ENCODE measurements at regions not wholly inside any gene's neighbourhood (a gene's known extent, or its start where the extent isn't known, plus 50 kb on each side); places are given as distances from the start of the nearest gene placed in this dataset.
"Not testable (repeated sequence)": the region's sequence is repeated elsewhere in the genome, so short reads cannot be mapped to it uniquely, and the experiment has no call there.

- DNase-seq (ENCODE audit: low spot score): peak; percentile 39
These were observed 411.1 kb downstream of the ACTL7B start for GRCh38 chr9:108444400-108445358.

- DNase-seq (ENCODE audit: low spot score): no peak
These were observed 412.0 kb downstream of the ACTL7B start for GRCh38 chr9:108443741-108444140.

- no peak for DNase-seq (ENCODE audit: low spot score)
These were observed 412.7 kb downstream of the ACTL7B start for GRCh38 chr9:108443019-108443633.

GRCh38 chr9:108442627-108443018 lies 413.2 kb downstream of the ACTL7B start:
- DNase-seq (ENCODE audit: low spot score): no peak

GRCh38 chr9:108441726-108442125 lies 414.1 kb downstream of the ACTL7B start:
- no peak for DNase-seq (ENCODE audit: low spot score)

GRCh38 chr9:108441251-108441650 lies 414.5 kb downstream of the ACTL7B start:
- no peak for DNase-seq (ENCODE audit: low spot score)

- no peak for DNase-seq (ENCODE audit: low spot score)
These were observed 415.8 kb downstream of the ACTL7B start for GRCh38 chr9:108439947-108440346.

GRCh38 chr9:108437656-108438055 lies 418.1 kb downstream of the ACTL7B start:
- DNase-seq (ENCODE audit: low spot score): no peak

- DNase-seq (ENCODE audit: low spot score): no peak
These were observed 419.3 kb downstream of the ACTL7B start for GRCh38 chr9:108436448-108436847.

GRCh38 chr9:108434502-108434901 lies 421.3 kb downstream of the ACTL7B start:
- no peak for DNase-seq (ENCODE audit: low spot score)

- no peak for DNase-seq (ENCODE audit: low spot score)
These were observed 421.8 kb downstream of the ACTL7B start for GRCh38 chr9:108434036-108434435.

GRCh38 chr9:108430655-108431054 lies 425.1 kb downstream of the ACTL7B start:
- DNase-seq (ENCODE audit: low spot score): no peak

GRCh38 chr9:108427751-108428150 lies 428.0 kb downstream of the ACTL7B start:
- no peak for DNase-seq (ENCODE audit: low spot score)

- not testable (repeated sequence) for DNase-seq (ENCODE audit: low spot score)
These were observed 429.3 kb downstream of the ACTL7B start for GRCh38 chr9:108426421-108426940.

GRCh38 chr9:108423433-108423832 lies 432.4 kb downstream of the ACTL7B start:
- no peak for DNase-seq (ENCODE audit: low spot score)

- no peak for DNase-seq (ENCODE audit: low spot score)
These were observed 436.4 kb downstream of the ACTL7B start for GRCh38 chr9:108419379-108419778.

GRCh38 chr9:108417726-108418125 lies 438.1 kb downstream of the ACTL7B start:
- DNase-seq (ENCODE audit: low spot score): no peak

GRCh38 chr9:108417312-108417711 lies 438.5 kb downstream of the ACTL7B start:
- no peak for DNase-seq (ENCODE audit: low spot score)

- DNase-seq (ENCODE audit: low spot score): no peak
These were observed 439.5 kb downstream of the ACTL7B start for GRCh38 chr9:108416324-108416723.

- DNase-seq (ENCODE audit: low spot score): no peak
These were observed 442.0 kb downstream of the ACTL7B start for GRCh38 chr9:108413809-108414208.

- DNase-seq (ENCODE audit: low spot score): no peak
These were observed 443.0 kb downstream of the ACTL7B start for GRCh38 chr9:108412755-108413154.

GRCh38 chr9:108411632-108412031 lies 444.2 kb downstream of the ACTL7B start:
- DNase-seq (ENCODE audit: low spot score): no peak

GRCh38 chr9:108410161-108410560 lies 445.6 kb downstream of the ACTL7B start:
- DNase-seq (ENCODE audit: low spot score): no peak

Data from H4 (cell line).